Endothelial cell of umbilical vein (primary cell): ENCODE measurements at regions not wholly inside any gene's neighbourhood (a gene's known extent, or its start where the extent isn't known, plus 50 kb on each side); places are given as distances from the start of the nearest gene placed in this dataset.

Experiments used
- BruUV-seq: library from RNA; stranded (reverse); fragments of 400-500 nt; replicated peaks from 2 replicates; lab custom pipeline; 2021; lab: Mats Ljungman, UMichigan
- CTCF ChIA-PET: fragments of 300-600, 350-600 bp; sonication (Branson Sonifier 250); formaldehyde crosslinking; loops from one replicate; lab custom pipeline; 2021; ENCODE audit warnings: antibody characterized with exemption, inconsistent platforms; lab: Charles Lee
- POLR2A ChIA-PET: fragments of 300-600, 350-600 bp; sonication (Branson Sonifier 250); formaldehyde crosslinking; loops from one replicate; lab custom pipeline; 2021; ENCODE audit warnings: antibody characterized with exemption, inconsistent platforms; lab: Charles Lee
- DNase-seq: peaks from one replicate; pipeline ENCODE4 v3.0.0-alpha.2; 2011; ENCODE audit warnings: low read depth, low spot score
- FAIRE-seq: peaks from 2 replicates; lab custom pipeline; 2011; peaks lifted over from hg19 to GRCh38; lab: Jason Lieb, UNC
- H2AFZ ChIP-seq: 2 replicates; pipeline ENCODE4 v1.6.0; 2012; ENCODE audit warnings: low read depth, low read length, control low read depth, inconsistent platforms
- H3K27ac ChIP-seq: 2 replicates; pipeline ENCODE4 v1.5.1; 2011; ENCODE audit warnings: low read depth, mild to moderate bottlenecking, control low read depth, low read length, moderate library complexity; ENCODE audit not compliant: insufficient read depth
- H3K27me3 ChIP-seq, 2 experiments: 2 replicates each; pipeline versions ENCODE4 v1.6.0 to v1.6.1; 2011; ENCODE audit warnings: low read length in 2 of 2, mixed read lengths in 1 of 2; ENCODE audit not compliant: control insufficient read depth in 2 of 2, insufficient read depth in 2 of 2
- H3K36me3 ChIP-seq, 2 experiments: 2 replicates in 1 of 2; 3 replicates in 1 of 2; pipeline ENCODE4 v1.5.1; 2011; ENCODE audit warnings: low read length in 2 of 2, mild to moderate bottlenecking in 1 of 2, moderate library complexity in 1 of 2; ENCODE audit not compliant: control insufficient read depth in 2 of 2, insufficient read depth in 2 of 2; ENCODE audit errors: extremely low read depth in 1 of 2
- H3K4me1 ChIP-seq: 3 replicates; pipeline ENCODE4 v1.5.1; 2011; ENCODE audit warnings: mild to moderate bottlenecking, low read length; ENCODE audit not compliant: control insufficient read depth, insufficient read depth; ENCODE audit errors: extremely low read depth
- H3K4me2 ChIP-seq: 2 replicates; pipeline ENCODE4 v1.6.1; 2011; ENCODE audit warnings: low read length, control low read depth, mixed read lengths; ENCODE audit not compliant: insufficient read depth
- H3K4me3 ChIP-seq, 3 experiments: fragments of 200-600 bp in 1 of 3; sonication (generic), shearing (Covaris generic) in 1 of 3; replicated peaks in 1 of 3; 2 replicates each; pipeline ENCODE4 v1.5.1; 2011 to 2016; ENCODE audit warnings: control low read depth in 3 of 3, low read length in 3 of 3, mild to moderate bottlenecking in 2 of 3, inconsistent platforms in 1 of 3, low read depth in 1 of 3, moderate library complexity in 1 of 3; ENCODE audit not compliant: insufficient read depth in 1 of 3
- H3K79me2 ChIP-seq: 2 replicates; pipeline ENCODE4 v1.6.0; 2012; ENCODE audit warnings: low read length, inconsistent platforms; ENCODE audit not compliant: control insufficient read depth, insufficient read depth
- H3K9ac ChIP-seq: replicated peaks from 2 replicates; pipeline ENCODE3; 2011; ENCODE audit warnings: low read length, control low read depth; ENCODE audit not compliant: insufficient read depth; ENCODE audit errors: extremely low read depth
- H3K9me1 ChIP-seq: replicated peaks from 3 replicates; pipeline ENCODE4 v1.6.0; 2011; ENCODE audit warnings: mild to moderate bottlenecking, low read length; ENCODE audit not compliant: control insufficient read depth, insufficient read depth; ENCODE audit errors: extremely low read depth
- H3K9me3 ChIP-seq: replicated peaks from 2 replicates; pipeline ENCODE4 v1.5.1; 2012; ENCODE audit warnings: low read length, inconsistent platforms; ENCODE audit not compliant: control insufficient read depth, insufficient read depth
- H4K20me1 ChIP-seq: replicated peaks from 2 replicates; pipeline ENCODE3; 2011; ENCODE audit warnings: mild to moderate bottlenecking, low read length; ENCODE audit not compliant: control insufficient read depth, insufficient read depth; ENCODE audit errors: extremely low read depth
- EZH2 ChIP-seq: IDR thresholded peaks from 2 replicates; pipeline ENCODE4 v1.6.1; 2012; ENCODE audit warnings: borderline replicate concordance, low read depth, mild to moderate bottlenecking, moderate library complexity, low read length, inconsistent platforms; ENCODE audit not compliant: severe bottlenecking
- FOS ChIP-seq: IDR thresholded peaks from 2 replicates; pipeline ENCODE4 v1.6.1; 2011; ENCODE audit warnings: mild to moderate bottlenecking, low read length, moderate library complexity, borderline replicate concordance; ENCODE audit not compliant: insufficient read depth
- GATA2 ChIP-seq: IDR thresholded peaks from 2 replicates; pipeline ENCODE4 v1.7.0; 2011; ENCODE audit warnings: low read depth, mild to moderate bottlenecking, moderate library complexity, mixed read lengths, low read length; ENCODE audit not compliant: insufficient read length, insufficient read depth
- JUN ChIP-seq: IDR thresholded peaks from 2 replicates; pipeline ENCODE4 v1.6.1; 2011; ENCODE audit warnings: borderline replicate concordance, low read depth; ENCODE audit not compliant: insufficient read length, insufficient read depth
- MYC ChIP-seq: IDR thresholded peaks from one replicate; pipeline ENCODE4 v1.6.1; 2011; ENCODE audit warnings: mild to moderate bottlenecking, low read depth, low read length
- POLR2A ChIP-seq: IDR thresholded peaks from 2 replicates; pipeline ENCODE4 v1.6.1; 2012; ENCODE audit warnings: low read depth, mild to moderate bottlenecking, control low read depth, low read length
- POLR2AphosphoS5 ChIP-seq: IDR thresholded peaks from 2 replicates; pipeline ENCODE4 v1.6.1; 2012; ENCODE audit warnings: low read depth, mild to moderate bottlenecking, control low read depth, low read length, moderate library complexity; ENCODE audit not compliant: insufficient read depth
- dilution Hi-C: fragments of 300-500 bp; cut with MboI; formaldehyde crosslinking; loops from one replicate; pipeline ENCODE4 v1.15.0; 2019; ENCODE audit warnings: low sequenced_read_pairs; ENCODE audit not compliant: extremely low pct_ligation_motif_present
- intact Hi-C: fragments of 100-400 bp; cut with micrococcal nuclease; formaldehyde crosslinking; loops from one replicate; pipeline ENCODE4 v1.10.0; 2022
- TF ChIP-seq, protein P1 (sequence below): IDR thresholded peaks from 2 replicates; pipeline ENCODE4 v1.6.1; 2011; ENCODE audit not compliant: insufficient read depth, insufficient read length
- TF ChIP-seq, protein P2 (sequence below), 2 donors: IDR thresholded peaks; 1 replicate in 1 of 2; 2 replicates in 1 of 2; pipeline ENCODE4 v1.5.1; 2011; ENCODE audit warnings: low read length in 2 of 2, mild to moderate bottlenecking in 2 of 2, moderate library complexity in 2 of 2, control low read depth in 1 of 2, inconsistent platforms in 1 of 2, low read depth in 1 of 2; ENCODE audit not compliant: insufficient read depth in 1 of 2; ENCODE audit errors: extremely low read depth in 1 of 2

DNA sequence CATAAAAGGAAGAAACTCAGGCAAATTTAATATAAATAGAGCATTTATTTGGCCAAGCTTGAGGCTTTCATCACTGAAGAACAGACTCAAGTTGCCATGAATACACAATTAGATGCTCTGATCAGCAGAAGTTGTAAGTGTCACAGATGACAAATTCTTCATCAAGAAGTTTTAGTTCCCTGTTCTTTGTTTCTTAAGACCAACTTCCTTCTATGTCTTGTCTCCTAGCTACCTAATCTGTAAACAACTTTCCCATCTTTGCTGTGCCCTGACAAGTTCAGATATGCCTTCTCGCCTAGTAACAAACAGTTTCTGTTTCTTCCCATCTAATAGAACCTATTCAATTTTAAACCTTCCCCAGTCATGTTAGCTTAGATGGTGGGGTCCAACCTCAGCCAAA is 353.4 kb upstream of the HSFY2 start:
- BruUV-seq: no TSS peak
- Histone ChIP-seq H3K9ac (no peak overlapping the region), H3K27ac (no peak overlapping the region), H3K79me2 (no peaks in the 10 kb centered on the region), H4K20me1 (no peaks in the 10 kb centered on the region), H3K4me3 (no peak overlapping the region), H3K9me3 (no peaks in the 10 kb centered on the region), H3K9me1 (no peaks in the 10 kb centered on the region), H3K4me2 (no peak overlapping the region), H3K27me3 (no peaks in the 10 kb centered on the region), H3K4me1 (no peaks in the 10 kb centered on the region), H2AFZ (no peak overlapping the region), H3K36me3 (no peaks in the 10 kb centered on the region)
- FAIRE-seq: no peak
- TF ChIP-seq, protein P1, sequence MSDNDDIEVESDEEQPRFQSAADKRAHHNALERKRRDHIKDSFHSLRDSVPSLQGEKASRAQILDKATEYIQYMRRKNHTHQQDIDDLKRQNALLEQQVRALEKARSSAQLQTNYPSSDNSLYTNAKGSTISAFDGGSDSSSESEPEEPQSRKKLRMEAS: no peak
- TF ChIP-seq JUN: no peak
- no peak for TF ChIP-seq POLR2AphosphoS5
- TF ChIP-seq POLR2A: no peak
- TF ChIP-seq MYC: no peak
- no peak for TF ChIP-seq FOS
- TF ChIP-seq, protein P2, sequence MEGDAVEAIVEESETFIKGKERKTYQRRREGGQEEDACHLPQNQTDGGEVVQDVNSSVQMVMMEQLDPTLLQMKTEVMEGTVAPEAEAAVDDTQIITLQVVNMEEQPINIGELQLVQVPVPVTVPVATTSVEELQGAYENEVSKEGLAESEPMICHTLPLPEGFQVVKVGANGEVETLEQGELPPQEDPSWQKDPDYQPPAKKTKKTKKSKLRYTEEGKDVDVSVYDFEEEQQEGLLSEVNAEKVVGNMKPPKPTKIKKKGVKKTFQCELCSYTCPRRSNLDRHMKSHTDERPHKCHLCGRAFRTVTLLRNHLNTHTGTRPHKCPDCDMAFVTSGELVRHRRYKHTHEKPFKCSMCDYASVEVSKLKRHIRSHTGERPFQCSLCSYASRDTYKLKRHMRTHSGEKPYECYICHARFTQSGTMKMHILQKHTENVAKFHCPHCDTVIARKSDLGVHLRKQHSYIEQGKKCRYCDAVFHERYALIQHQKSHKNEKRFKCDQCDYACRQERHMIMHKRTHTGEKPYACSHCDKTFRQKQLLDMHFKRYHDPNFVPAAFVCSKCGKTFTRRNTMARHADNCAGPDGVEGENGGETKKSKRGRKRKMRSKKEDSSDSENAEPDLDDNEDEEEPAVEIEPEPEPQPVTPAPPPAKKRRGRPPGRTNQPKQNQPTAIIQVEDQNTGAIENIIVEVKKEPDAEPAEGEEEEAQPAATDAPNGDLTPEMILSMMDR (IDR thresholded peaks at IDR 0.05; ENCODE audit: extremely low read depth in 1 of 2, insufficient read depth in 1 of 2, low read depth in 1 of 2, low read length in 2 of 2): no peak
- no peak for TF ChIP-seq GATA2
- no peak for TF ChIP-seq EZH2
- ChIA-PET CTCF (no interaction called here), POLR2A (no interaction called here)
- dilution Hi-C loops: no loop called here
- no peak for DNase-seq
- intact Hi-C loops: no loop called here
